GM12878 (cell line): ENCODE measurements at regions not wholly inside any gene's neighbourhood (a gene's known extent, or its start where the extent isn't known, plus 50 kb on each side); places are given as distances from the start of the nearest gene placed in this dataset.

Source experiments
- CBFB ChIP-seq: IDR thresholded peaks from 2 replicates; pipeline ENCODE4 v1.6.1; 2016; ENCODE audit warnings: antibody characterized with exemption, low read depth
- EP300 ChIP-seq, 2 experiments: fragments of 150-350 bp in 1 of 2; IDR thresholded peaks; 2 replicates each; pipeline ENCODE4 v1.6.1; 2011 to 2012; ENCODE audit warnings: low read depth in 2 of 2, low read length in 2 of 2, borderline replicate concordance in 1 of 2, improper control_type of control experiment in 1 of 2, inconsistent platforms in 1 of 2; ENCODE audit not compliant: control insufficient read depth in 1 of 2
- JUND ChIP-seq: IDR thresholded peaks from 2 replicates; pipeline ENCODE4 v1.6.1; 2012; ENCODE audit warnings: low read depth, mild to moderate bottlenecking, low read length, improper control_type of control experiment, moderate library complexity
- POLR2AphosphoS5 ChIP-seq: IDR thresholded peaks from 2 replicates; pipeline ENCODE4 v1.6.1; 2011; ENCODE audit warnings: mild to moderate bottlenecking, low read length, inconsistent platforms
- RFX5 ChIP-seq: IDR thresholded peaks from 2 replicates; pipeline ENCODE4 v1.6.1; 2011; ENCODE audit warnings: low read depth, low read length, improper control_type of control experiment
- TAF1 ChIP-seq: IDR thresholded peaks from 2 replicates; pipeline ENCODE4 v1.6.1; 2011; ENCODE audit warnings: mild to moderate bottlenecking, low read depth, low read length, borderline replicate concordance
- ZBTB40 ChIP-seq: fragments of 450-650 bp; IDR thresholded peaks from 2 replicates; pipeline ENCODE4 v1.6.1; 2016; ENCODE audit warnings: mild to moderate bottlenecking, moderate library complexity, borderline replicate concordance

- TF ChIP-seq CBFB: no peak
- no peak for TF ChIP-seq RFX5
- no peak for TF ChIP-seq EP300 (IDR thresholded peaks at IDR 0.05; ENCODE audit: borderline replicate concordance in 1 of 2, control insufficient read depth in 1 of 2, low read depth in 2 of 2, low read length in 2 of 2)
- TF ChIP-seq TAF1: no peak
- no peak for TF ChIP-seq POLR2AphosphoS5
- TF ChIP-seq ZBTB40: no peak
- no peak for TF ChIP-seq JUND
Observed at GRCh38 chr6:113461153-113461932, 395.8 kb upstream of the MARCKS start.
